Fibroblast of skin of left quadriceps (primary cell): ENCODE measurements at regions not wholly inside any gene's neighbourhood (a gene's known extent, or its start where the extent isn't known, plus 50 kb on each side); places are given as distances from the start of the nearest gene placed in this dataset.
"Not testable (repeated sequence)": the region's sequence is repeated elsewhere in the genome, so short reads cannot be mapped to it uniquely, and the experiment has no call there.

Experiments used
- DNase-seq, 2 experiments: peaks; one replicate each; pipeline ENCODE4 v3.0.0-alpha.2; 2013; ENCODE audit warnings: low read depth in 2 of 2

DNA sequence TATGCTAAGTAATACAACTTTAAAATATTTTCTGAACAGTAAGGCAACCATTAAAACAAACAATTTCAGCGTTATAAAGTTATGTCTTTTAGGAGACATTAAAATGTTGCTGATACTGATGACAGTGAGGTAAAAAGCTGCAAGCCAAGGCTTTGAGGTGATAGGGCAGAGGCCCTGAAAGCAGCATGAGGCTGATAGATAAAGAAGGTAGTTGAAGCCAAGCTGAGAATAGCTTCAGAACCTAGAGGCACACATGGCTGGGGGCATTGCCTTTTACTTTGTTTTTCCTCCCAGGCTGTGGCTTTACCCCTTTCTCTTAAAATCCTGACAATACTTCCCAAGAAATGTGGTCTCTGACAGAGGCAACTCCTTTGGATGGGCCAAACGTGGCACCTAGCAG is 149.0 kb upstream of the WWC1 start:
- no peak for DNase-seq

DNA sequence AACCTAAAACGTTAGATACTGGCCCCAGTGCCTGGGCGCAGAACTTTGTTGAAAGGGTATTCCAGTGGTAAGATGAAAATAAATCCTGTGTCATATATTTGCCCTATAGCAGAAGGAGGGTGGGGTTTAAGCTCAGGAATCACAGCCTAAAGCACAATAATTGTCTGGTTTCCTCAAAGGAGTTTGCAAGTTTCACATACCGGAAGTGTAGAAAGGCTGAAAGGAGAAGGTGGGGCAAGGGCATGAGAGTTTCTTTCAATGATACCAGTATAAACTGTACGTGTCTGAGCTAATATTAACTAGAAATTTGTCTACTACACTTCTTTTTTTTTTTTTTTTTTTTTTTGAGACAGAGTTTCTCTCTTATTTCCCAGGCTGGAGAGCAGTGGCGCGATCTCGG is 147.9 kb upstream of the WWC1 start:
- DNase-seq: not testable (repeated sequence)

DNA sequence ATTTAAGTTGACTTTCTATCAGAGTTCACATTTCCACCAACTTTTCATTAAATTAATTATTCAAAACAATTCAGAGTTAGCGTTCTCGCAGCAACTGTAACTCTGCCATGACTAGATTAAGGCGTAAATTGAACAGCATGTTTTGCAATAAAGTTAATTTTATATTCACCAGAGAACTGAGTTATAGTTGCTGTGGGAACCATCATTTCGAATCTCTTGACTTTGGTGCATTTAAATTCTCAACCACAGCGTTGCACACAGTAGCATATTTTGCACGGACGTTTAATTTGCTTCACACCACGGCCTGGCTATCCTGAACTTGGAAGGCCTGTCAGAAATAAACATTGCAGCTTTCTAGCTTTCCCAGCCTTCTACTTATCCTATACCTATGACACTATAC is 144.3 kb upstream of the WWC1 start:
- DNase-seq: no peak

DNA sequence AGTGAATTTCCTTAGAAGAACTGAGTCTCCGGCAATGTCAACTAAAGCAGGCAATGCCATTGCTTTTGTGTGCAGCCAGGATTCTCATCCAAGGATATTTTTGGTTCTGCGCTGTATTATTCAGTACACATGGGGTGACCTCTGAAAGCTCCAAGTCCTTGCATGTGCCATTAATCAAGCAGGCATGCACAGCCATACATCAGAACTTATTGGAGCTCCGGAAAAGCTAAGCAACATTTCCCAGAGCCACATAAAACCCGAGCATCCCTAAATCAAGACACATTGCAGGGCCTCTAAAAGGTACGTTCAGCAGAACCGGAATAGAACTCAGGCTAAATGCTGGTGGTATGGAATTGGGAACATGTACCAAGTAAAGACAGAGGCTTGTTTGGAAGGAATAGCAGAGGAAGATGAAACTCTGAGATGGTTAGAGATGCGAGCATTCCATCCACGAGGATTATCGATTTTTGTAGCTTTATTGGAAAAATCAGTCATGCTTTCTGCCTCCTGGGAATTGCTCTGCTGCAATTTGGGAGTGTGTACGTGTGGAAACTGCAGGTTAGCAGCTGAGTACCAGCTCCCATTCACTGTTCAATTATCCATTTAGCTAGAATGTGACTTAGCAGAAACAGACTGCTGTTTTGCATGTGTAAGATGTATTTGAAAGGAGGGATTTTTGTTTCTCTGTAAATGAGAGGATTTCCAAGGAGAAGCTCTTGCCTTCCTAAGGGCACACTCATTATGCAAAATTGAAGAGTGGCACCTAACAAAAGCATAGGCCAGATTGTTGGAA is 143.7 kb upstream of the WWC1 start:
- DNase-seq: peak; percentile 27 to 32

DNA sequence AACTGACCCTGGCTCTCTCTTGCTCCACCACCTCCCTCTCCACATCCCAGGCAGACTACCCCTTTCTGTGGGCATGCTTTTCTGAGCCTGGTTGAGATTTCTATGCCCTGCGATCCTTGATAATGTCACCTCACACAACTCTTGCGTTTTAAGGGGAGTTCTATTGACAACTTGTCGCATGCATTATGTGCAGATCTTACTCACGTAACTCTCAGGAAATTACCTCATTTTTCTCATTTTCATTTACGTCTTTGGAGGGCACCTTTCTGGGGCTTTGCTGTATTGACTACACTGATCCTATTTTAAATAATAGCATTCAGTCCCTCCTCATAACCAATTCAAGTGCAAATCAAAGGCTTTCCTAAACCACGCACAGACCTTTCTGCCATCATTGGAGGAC is 140.4 kb upstream of the WWC1 start:
- DNase-seq: no peak

DNA sequence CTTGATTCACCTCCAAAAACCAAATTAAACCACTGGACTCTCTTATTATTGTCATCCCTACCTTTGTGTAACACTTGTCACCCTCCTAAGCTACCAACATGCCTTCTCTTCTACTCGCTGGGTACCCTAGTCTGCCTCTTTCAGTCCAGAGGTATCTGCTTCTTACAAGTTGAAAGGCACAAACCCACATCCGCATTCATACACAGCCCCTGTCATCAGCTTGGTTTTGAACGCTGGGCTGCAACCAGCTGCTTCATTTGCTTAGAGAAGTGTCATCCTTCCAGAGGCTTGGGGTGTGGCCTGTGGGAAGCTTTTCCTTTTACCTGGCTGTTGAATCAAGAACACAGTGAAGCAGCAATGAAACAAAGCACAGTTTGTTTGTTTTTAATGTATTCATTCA is 138.8 kb upstream of the WWC1 start:
- DNase-seq: peak; percentile 43 to 46

DNA sequence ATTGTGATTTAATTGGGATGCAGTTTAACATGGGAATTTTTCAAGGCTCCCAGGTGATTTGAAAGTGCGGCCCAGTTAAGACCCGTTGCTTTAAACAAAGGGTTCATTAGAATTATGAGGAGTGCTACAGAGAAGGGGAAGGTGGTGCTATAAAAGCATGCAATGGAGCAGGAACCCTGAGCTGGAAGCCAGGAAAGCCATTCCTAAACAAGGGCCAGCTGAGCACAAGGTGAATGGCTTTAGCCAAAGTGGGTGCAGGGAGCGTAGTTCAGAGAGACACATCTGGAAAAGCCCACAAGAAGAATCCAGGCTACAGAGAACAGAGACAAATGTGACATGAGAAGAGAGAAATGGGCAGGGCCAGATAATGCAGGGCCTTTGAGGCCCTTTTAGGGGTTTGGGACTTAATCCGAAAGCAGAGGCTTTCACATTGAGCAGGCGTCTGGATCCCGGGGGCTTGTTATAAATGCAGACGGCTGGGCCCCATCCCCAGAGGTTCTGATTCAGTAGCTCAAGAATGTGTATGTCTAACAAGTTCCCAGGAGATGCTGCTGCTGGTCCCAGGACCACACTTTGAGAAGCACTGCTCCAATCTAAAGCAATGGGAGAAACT is 138.1 kb upstream of the WWC1 start:
- peak; percentile 51 to 53 for DNase-seq

DNA sequence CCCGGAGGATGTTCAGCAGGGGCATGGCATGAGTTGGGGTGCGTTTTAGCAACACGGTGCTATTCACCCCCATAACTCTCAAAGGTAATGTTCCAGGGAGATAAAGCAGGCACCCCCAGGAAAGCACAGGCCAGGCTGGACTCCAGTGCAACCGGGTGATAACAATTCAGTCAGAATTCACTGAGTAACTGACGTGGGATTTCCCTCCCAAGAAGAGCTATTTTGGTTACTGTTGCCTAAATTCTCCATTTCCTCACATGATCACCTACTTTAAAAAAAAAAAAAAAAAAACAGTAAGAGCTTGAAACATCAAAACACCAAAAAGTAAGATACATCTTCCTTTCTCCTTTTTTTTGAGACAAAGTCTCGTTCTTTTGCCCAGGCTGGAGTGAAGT is 137.6 kb upstream of the WWC1 start:
- no peak for DNase-seq

DNA sequence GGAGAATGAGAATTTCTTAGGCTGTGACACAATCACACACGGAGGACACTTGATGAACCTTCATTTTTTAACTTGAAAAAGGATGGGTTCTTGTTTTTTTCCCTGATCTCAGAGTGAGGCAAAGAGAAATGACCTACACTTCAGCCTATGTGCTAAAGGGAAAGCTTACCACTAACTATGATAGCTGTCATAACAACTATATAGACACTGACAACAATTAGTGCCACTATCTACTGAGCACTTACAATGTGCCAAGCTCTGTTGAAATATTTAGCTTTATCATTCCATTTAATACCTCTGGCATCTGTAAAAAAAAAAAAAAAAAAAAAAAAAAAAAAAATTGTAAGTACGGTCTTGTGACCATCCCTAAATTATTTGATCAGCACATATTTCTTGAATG is 135.9 kb upstream of the WWC1 start:
- no peak for DNase-seq

DNA sequence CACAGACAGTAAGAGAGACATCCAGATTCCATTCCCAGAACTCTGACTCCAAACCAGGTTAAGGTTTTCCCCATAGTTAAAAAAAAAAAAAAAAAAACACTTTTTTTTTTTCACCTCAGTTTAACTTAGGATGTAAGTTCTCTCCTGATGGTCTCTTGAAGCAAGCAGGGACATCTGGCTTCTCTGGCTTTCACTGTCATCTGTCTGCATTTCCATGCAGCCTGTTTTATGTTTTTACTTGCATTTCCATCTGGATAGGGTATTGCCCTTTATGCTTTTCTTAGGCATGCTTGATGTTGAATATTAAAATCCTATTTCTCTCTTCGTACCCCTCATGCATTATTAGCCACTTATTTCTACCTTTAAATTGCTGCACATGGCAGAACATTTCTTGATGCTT is 135.3 kb upstream of the WWC1 start:
- DNase-seq: no peak

DNA sequence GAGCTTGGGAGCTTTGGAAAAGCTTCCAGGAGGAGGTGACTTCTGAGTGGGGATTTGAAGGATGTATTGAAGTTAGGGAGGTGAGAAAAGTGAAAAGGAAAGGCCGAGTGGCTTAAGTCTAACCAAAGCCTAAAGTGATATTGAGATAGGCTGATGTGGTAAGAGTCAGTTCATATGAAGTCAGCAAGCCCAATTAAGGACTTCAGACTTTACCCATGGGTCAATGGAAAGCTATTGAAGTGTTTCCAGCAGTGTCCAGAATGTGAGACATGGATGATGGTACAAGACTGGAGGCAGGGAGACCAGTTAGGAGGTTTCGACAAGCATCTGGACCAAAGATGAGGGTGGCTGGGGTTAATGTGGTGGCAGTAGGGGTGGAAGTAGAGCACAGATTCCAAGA is 134.3 kb upstream of the WWC1 start:
- DNase-seq: no peak

DNA sequence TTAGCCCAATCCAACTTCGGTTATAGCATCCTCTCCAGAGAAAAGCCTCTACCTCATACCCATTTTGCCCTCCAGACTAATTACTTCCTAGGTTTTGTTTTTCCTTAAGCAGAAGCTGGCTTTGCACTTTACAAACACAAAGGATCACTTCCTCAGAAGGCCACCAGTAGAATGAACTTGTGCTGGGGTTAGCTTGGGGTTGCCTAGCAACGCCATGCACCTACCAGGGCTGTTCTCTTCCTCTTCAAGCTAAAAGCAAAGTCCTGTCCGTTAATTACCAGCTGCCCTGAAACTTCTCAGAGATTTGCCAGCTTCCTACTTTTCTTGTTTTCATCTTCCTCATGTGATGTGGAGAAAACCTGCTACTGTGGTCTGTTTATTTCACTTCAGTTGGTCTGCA is 132.0 kb upstream of the WWC1 start:
- no peak for DNase-seq

DNA sequence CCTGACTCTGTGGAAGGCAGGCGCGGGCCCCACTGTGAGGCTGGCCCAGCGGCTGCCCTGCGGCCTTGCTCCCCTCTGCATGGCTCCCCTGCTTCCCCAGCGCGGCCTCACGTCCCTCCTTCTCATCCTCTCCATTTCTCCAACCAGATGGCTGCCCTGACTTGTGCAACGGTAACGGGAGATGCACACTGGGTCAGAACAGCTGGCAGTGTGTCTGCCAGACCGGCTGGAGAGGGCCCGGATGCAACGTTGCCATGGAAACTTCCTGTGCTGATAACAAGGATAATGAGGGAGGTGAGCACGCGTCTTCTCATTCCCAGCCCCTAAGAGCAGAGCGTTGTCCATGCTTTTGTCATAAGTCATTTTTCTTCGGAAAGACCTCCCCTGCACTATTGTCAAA is 129.0 kb upstream of the WWC1 start:
- no peak for DNase-seq

DNA sequence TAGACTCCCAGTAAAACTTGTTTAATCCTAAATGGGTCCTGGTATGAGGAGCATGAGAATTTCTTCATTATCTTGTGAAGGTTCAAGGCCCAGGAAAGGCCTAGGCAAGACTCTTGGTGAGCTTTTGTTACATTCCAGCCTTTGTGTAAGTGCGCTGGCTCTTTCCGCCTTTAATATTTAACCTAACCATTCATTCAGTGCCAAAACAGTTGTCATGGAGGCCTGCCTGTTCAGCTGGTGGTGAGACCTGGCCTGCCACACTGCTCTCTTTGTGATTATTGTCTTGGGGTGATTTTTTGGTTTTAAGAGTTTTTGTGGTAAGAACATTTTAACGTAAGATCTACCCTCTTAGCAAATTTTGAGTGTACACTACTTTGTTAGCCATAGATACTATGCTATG is 127.5 kb upstream of the WWC1 start:
- no peak for DNase-seq

DNA sequence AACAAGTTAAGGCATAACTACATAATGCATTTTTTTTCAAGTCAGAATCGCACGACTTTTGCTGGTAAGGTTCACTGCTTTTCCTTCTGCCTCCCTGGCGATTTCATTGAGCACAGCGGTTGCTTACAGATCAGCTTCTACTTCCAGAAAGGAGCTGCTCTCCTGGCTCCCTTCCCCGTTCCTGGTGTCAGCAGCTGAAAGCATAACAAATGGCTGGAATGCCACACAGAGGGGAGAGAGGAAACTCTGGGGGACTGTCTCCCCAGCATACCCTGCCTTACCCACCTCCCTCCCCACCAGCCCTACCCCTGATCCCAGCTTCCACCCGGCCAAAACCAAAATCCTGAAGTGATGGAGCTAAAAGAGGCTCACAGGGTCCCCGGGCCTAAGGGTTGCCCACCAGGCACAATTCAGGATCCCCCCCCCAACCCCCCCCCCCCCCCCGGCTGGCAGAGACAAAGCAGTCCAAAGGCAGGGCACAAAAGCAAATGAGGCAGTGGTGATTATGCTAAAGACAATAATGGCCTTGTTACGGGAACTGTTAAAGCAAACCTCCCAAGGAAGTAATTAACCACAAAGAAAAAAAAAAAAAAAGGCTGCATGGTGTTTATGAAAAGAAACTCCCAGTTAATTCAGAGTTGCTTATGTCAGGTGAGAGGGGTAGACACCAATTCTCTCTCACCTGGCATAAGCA is 126.1 kb upstream of the WWC1 start:
- DNase-seq: no peak

DNA sequence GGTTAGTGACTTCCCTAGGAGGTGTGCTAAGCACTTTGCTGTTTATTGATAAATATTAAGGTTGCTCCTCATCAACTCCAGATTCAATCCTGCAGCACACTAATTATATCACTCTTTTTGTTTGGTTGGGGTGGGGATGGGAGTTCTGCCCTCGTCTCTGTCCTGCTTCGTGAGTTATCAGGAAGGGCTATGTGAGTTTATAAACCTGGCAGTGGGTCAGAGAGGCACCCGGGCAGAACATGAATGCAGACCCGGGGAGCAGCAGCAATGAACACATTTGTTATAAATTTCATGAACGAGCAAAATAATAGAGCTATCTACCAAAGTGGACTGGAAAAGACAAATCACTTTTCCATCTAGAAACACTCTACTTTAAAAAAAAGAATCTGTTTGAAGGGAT is 125.5 kb upstream of the WWC1 start:
- DNase-seq: no peak

DNA sequence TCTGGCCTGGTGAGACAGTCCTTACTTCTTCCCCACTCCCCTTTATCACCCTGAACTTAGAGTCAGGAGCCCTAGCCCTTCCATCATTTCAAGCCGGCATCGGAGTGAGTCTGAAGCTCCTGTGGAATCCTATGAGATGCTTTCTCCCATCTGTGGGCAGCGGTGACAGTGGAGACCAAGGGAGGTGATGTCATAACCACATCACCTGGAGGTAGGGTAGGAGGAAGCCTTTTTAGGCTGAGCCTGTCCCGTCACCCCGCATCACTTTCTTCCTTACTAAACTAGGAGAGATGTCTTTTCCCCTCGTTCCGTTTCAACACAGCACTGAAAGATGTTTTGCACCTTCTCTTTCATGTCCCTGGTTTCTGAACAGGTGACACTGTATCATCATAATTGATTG is 124.1 kb upstream of the WWC1 start:
- no peak for DNase-seq

DNA sequence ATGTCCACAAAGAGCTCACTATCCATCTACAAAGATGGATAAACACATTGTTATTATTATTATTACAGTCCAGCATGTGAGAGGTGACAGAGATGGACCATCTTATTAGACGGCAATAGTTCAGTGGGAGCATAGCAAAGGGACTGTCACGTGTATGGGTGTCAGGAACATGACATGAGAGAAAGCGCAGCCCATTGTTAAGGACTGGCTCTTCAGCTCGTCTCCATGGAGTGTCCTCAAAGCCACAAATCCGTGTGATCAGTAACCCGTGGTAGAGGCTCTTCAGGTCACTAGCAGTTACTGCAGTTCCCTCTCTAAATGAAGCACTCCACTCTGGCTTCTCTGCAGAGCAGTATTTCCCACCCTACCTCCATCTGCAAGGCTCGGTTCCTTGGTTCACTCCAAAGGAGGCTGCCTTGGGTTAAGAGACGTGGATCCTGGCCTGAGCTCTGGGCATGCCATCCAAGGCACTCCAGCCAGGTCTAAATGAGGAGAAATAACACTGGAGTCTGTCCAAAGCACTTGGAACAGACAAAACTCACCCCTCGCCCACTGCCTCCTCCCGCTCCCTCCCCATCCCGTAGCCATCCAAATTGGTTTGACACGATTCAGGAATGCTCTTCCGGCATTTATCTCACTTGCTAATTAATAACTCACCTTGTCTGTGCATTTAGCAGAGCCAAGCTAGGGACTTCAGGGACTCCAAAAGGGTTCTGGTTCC is 122.3 kb upstream of the WWC1 start:
- DNase-seq: no peak

DNA sequence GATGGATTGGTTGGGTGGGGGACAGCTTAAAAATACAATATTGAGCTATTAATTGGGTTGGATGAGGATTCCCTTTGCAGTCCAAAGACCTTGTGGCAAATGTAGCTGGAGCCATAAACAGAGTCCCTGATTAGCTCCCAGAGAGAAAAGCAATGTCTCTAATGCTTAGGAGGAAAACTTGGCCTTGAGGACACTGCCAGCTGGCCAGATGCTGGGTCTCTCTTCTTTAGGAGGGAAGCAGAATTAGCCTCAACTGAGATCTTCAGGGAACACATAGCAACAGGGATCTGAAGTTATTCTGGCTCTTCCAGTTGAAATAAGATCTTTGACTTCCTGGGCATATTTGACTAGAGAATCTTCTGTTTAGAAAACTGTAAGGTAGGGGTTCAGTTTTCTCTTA is 121.7 kb upstream of the WWC1 start:
- no peak for DNase-seq

DNA sequence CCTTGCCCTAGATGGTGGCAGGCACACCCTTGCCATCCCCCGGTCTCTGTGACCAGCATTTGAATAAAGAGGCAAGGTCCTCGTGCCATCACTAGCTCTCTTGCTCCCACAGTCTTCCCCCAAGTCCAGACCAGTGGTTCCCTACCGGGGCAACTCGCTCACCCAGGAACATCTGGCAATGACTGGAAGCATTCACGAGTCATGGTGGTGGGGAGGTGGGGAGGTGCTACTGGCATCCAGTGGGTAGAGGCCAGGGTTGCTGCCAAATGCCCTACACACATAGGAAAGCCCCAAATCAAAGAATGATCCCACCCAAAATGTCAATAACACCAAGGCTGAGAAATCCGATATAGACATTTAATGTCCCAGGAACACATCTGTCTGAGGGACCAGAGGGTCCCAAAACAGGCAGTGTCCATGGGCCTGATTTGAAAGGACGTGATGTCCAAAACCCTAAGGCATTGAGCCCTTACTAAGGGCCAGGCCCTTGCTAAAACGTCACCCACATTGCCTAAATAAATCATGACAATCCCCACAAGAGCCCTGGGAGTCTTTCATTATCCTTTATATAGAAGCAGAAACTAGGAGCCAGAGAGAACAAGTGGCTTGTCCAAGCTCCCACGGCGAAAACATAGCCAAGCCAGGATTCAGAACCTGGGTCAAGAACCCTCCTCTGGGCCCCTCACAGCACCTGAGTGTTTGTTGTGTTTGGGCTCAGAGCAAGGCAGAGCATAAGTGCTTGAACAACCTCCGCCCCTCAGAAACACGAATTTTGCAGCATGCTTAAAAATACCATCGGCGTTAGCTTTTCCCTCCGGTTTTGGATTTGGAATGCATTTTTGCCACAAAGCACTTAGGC is 119.3 kb upstream of the WWC1 start:
- DNase-seq: no peak

DNA sequence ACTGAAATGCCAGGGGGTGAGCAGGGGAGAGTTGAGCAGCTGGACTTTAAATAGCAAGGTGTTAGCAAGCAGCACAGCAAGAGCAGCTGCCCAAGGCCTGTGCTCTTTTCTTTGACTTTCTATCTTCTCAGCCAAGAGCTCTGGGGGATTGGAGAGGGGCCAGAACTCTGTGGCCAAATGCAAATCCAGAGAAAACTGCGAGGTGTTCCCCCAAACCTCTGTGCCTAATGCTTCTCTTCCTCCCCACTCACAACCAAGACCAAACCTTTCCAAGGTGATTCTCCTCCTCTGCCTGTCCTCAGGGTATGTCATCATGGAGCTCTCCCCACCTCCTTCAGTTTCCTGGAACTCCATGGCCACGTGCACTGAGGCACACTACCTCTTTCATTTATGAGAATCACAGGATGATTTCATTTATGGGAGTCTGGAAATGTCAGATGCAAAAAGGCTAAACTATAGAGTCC is 118.7 kb upstream of the WWC1 start:
- DNase-seq: no peak
